Lung (tissue), 11 donors: ENCODE measurements at regions not wholly inside any gene's neighbourhood (a gene's known extent, or its start where the extent isn't known, plus 50 kb on each side); places are given as distances from the start of the nearest gene placed in this dataset.

Source experiments
- ATAC-seq: fragments of 200-7000 bp; cut with Tn5 transposase; one replicate; pipeline ENCODE4 v1.9.1; 2020; ENCODE audit warnings: moderate number of reproducible peaks; ENCODE audit not compliant: insufficient read depth, low FRiP score
- DNase-seq, 3 donors: peaks; one replicate each; pipeline ENCODE4 v3.0.0-alpha.2; 2013 to 2017
- H3K27ac ChIP-seq, 2 donors: one replicate each; pipeline ENCODE4 v1.5.1; 2013; ENCODE audit warnings: mild to moderate bottlenecking in 2 of 2, moderate library complexity in 2 of 2, control low read depth in 1 of 2, inconsistent platforms in 1 of 2, low read depth in 1 of 2, low read length in 1 of 2
- H3K27me3 ChIP-seq, 3 donors: one replicate each; pipeline ENCODE4 v1.5.1; 2013; ENCODE audit warnings: low read length in 2 of 3; ENCODE audit not compliant: control insufficient read depth in 3 of 3, insufficient read depth in 3 of 3
- H3K36me3 ChIP-seq, 4 donors: one replicate each; pipeline ENCODE4 v1.5.1; 2013; ENCODE audit warnings: low read length in 4 of 4, mild to moderate bottlenecking in 1 of 4, moderate library complexity in 1 of 4; ENCODE audit not compliant: control insufficient read depth in 4 of 4, insufficient read depth in 4 of 4
- H3K4me1 ChIP-seq, 5 donors: one replicate each; pipeline ENCODE4 v1.5.1; 2013; ENCODE audit warnings: low read length in 5 of 5, mild to moderate bottlenecking in 2 of 5, moderate library complexity in 1 of 5; ENCODE audit not compliant: control insufficient read depth in 5 of 5, insufficient read depth in 5 of 5
- H3K4me3 ChIP-seq: one replicate; pipeline ENCODE4 v1.5.1; 2013; ENCODE audit warnings: mild to moderate bottlenecking, control low read depth, moderate library complexity
- H3K9ac ChIP-seq, 2 donors: one replicate each; pipeline ENCODE4 v1.5.1; 2013; ENCODE audit warnings: low read length in 2 of 2, control low read depth in 1 of 2; ENCODE audit not compliant: insufficient read depth in 1 of 2
- H3K9me3 ChIP-seq, 4 donors: one replicate each; pipeline ENCODE4 v1.5.1; 2013; ENCODE audit warnings: low read length in 3 of 4, mild to moderate bottlenecking in 1 of 4, moderate library complexity in 1 of 4; ENCODE audit not compliant: control insufficient read depth in 4 of 4, insufficient read depth in 3 of 4
- CTCF ChIP-seq: IDR thresholded peaks from 2 replicates; pipeline ENCODE4 v1.5.1; 2012; ENCODE audit warnings: mild to moderate bottlenecking; ENCODE audit errors: control extremely low read depth, extremely low read depth
- WGBS, 2 donors: extraction: QIAGEN DNeasy Blood & Tissue Kit; methylation state at CpG; one replicate each; pipeline ENCODE4 v1.1.7; 2013; 5-methylcytosine and 5-hydroxymethylcytosine counted together
- donor health status: control.
- donor health status: control.
- donor health status: Bipolar disorder and iron deficiency.
- donor health status: healthy.
- donor health status: DM: yes; HTN: yes; CAD: no.

GRCh38 chr5:2288968-2289367, 406.2 kb upstream of the IRX4 start:
- H3K4me1 ChIP-seq = no peaks in the 10 kb centered on the region
- DNase-seq (no peak), ATAC-seq (no peak)
- H3K27me3 ChIP-seq = no peaks in the 10 kb centered on the region
- H3K36me3 ChIP-seq = no peaks in the 10 kb centered on the region
- H3K9ac ChIP-seq = no peak overlapping the region
- no peak overlapping the region for H3K27ac ChIP-seq
- peaks cover 0 to 2% (median under 1%) of the 10 kb centered on the region in 4 donors for H3K9me3 ChIP-seq
- no peak overlapping the region for H3K4me3 ChIP-seq
- TF ChIP-seq CTCF = no peak
- WGBS, 2 donors = 77 to 92% methylated on average over 16 of the region's 16 CpGs

- H3K9ac ChIP-seq = no peak overlapping the region
- peaks cover 0 to 2% (median under 1%) of the 10 kb centered on the region in 4 donors for H3K9me3 ChIP-seq
- H3K27ac ChIP-seq = no peak overlapping the region
- no peak overlapping the region for H3K4me3 ChIP-seq
- 91 to 93% methylated on average over 11 of the region's 11 CpGs for WGBS, 2 donors
- ATAC-seq (no peak), DNase-seq (no peak)
- H3K27me3 ChIP-seq = no peaks in the 10 kb centered on the region
- TF ChIP-seq CTCF = no peak
- H3K4me1 ChIP-seq = no peaks in the 10 kb centered on the region
- H3K36me3 ChIP-seq = no peaks in the 10 kb centered on the region
Measured at GRCh38 chr5:2288466-2288865, 405.7 kb upstream of the IRX4 start.

GRCh38 chr5:2286250-2286649, 403.5 kb upstream of the IRX4 start:
- Histone ChIP-seq H3K27me3 (no peaks in the 10 kb centered on the region), H3K9me3 (peaks cover 0 to 1% (median 0%) of the 10 kb centered on the region in 4 donors), H3K27ac (no peak overlapping the region), H3K9ac (no peak overlapping the region), H3K36me3 (no peaks in the 10 kb centered on the region), H3K4me3 (no peak overlapping the region), H3K4me1 (peaks cover 0 to 11% (median 3%) of the 10 kb centered on the region in 5 donors)
- DNase-seq (no peak), ATAC-seq (no peak)
- no peak for TF ChIP-seq CTCF
- 77 to 84% methylated on average over 7 of the region's 7 CpGs for WGBS, 2 donors

GRCh38 chr5:2284678-2285077, 402.0 kb upstream of the IRX4 start:
- peaks cover 0 to 1% (median 0%) of the 10 kb centered on the region in 4 donors for H3K9me3 ChIP-seq
- no peak overlapping the region for H3K27ac ChIP-seq
- TF ChIP-seq CTCF = no peak
- no peaks in the 10 kb centered on the region for H3K36me3 ChIP-seq
- H3K27me3 ChIP-seq = peaks cover 0 to 2% (median 0%) of the 10 kb centered on the region in 3 donors
- DNase-seq = no peak
- WGBS, 2 donors = 86 to 91% methylated on average over 8 of the region's 8 CpGs
- no peak overlapping the region for H3K4me3 ChIP-seq
- H3K9ac ChIP-seq = no peak overlapping the region
- H3K4me1 ChIP-seq = peaks cover 0 to 11% (median 3%) of the 10 kb centered on the region in 5 donors
- no peak for ATAC-seq
